Femur (tissue), 1 donor: ENCODE measurements at regions not wholly inside any gene's neighbourhood (a gene's known extent, or its start where the extent isn't known, plus 50 kb on each side); places are given as distances from the start of the nearest gene placed in this dataset.

Experiments
- DNase-seq: peaks from one replicate; pipeline ENCODE4 v3.0.0-alpha.2; 2017

GRCh38 chr5:88997937-88998336, 115.0 kb upstream of the MEF2C start:
- DNase-seq = no peak

DNA sequence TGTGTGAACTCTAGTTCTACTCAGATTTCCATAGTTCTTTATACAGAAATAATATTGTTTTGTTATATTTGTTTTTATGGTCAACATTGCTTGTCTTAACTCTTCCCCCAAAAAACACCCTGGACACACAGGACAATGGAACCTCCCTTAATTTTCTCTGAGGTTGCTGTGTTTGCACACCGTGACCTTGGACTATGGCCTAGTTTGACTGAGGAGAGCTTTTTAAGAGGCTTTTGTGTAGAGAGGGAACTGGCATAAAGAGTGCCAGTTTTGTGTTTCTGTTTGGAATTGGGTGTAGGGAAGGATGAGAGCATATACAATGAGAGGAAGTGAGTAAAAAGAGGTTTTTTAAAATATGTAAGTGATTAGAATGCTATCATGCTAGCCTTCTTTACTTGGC, 101.1 kb upstream of the MEF2C start:
- no peak for DNase-seq

GRCh38 chr5:88979726-88980125, 96.7 kb upstream of the MEF2C start:
- DNase-seq = no peak

DNA sequence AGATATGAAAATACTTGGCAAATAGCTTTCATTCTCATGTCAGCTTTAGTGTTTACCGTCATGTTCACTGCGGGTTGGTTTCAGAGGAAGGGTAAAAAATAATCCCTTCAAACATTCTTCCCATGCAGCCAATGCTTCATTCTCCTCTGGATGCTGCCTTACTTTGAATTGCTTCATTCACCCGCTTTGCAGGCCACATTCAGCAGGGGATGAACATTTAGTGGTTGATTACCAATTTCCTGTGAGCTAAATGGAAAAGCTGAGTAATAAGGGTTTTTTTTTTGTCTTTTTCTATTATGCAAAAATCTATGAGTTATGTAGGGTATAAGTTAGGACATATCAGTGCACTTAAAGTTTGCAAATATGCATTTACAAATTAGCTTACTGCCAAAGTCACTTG, 96.3 kb upstream of the MEF2C start:
- no peak for DNase-seq

GRCh38 chr5:88976914-88977313, 93.9 kb upstream of the MEF2C start:
- DNase-seq = no peak

DNA sequence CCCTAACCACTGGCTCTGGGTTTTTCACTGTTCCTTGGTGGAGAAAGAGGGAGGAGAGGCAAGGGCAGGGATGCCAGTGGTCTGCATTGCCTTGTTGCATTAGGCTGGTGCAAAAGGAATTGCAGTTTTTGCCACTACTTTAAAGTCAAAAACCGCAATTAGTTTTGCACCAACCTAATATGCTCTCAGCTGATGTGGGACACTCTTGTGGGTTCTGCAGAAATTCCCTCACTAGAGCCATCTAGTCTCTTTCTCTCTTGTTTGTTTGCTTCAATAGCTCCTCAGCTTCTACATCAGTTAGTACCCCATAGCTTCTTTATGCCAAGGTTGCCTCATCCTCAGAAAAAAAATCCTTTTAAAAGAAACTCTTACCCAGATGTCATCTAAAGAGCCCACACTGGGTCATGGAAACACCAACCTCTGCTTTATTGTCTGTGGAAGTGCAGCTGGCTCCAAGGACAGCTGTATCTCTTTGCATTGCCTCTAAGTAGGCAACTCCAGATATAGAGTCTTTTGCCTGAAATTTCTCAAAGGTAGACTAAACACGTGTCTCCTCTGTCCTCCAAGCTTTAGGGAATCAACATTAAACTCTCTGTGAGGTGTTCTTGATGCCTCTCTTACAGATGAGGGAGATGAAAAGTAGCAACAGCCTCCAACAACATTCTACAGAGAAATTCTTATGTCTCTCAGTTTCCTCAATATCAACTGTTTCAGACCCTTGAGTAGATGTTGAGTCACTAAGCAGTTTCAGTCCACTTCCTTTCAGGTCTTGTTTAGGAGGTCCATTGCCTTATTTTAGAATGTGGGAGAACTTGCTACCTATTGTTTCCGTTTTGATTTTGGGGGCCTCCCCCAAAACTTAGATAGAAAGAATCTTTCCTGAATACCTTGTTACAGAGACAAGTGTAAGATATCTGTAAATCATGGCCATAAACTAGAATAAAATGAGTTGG, 84.9 kb upstream of the MEF2C start:
- no peak for DNase-seq

DNA sequence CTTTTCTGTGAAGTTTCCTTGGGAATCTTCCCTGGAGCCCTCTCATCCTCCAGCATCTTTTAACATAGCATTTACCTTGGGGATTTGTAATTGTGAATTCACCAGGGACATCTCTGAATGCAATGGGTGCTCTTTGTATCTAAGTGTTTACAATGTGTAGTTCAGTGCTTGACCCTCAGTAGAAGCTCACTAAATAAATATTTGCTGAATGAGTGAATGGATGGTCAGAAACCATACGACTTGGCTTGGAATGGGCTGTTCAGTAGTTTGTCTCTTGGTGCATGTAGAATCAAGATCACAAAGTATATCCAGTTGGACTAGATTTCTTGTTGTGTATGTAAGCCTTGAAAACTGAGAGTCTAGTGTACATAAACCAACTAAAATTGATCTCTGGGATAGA, 81.8 kb upstream of the MEF2C start:
- no peak for DNase-seq

DNA sequence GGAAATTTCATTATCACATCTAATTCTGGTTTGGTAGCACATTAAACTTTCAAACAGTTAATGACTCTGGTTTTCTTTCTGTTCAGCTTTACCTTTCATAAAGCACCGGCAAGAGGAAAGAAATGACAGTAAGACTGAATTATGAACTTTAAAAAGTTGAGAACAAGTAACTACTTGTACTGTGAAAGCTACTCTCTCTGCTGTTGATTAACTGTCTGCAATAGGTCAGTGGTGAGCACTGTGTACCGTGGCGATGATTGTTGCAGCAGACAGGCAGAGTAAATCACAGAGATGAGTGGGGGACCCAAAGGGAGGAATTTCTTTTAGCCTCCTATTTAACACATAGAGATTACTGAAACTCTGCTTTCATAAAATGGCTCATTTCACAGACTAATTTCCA, 74.0 kb upstream of the MEF2C start:
- no peak for DNase-seq

DNA sequence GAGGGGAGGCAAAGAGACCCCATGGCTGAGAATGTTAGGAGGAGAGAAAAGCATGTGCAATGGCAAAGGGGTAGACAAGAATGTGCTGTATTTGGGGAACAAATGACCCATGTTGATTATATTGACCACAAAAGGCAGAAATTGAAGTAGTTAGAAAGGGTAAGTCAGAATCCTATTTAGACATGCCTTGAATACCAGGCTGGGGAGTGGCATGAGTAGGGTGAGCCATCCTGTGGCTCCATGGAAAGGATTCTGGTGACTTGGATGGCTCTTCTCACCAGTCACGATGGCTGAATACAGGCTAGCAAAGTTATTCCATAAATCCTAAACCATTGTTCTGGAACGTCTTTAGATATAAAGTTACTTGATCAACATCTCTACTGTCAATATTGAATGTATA, 73.4 kb upstream of the MEF2C start:
- DNase-seq = no peak

DNA sequence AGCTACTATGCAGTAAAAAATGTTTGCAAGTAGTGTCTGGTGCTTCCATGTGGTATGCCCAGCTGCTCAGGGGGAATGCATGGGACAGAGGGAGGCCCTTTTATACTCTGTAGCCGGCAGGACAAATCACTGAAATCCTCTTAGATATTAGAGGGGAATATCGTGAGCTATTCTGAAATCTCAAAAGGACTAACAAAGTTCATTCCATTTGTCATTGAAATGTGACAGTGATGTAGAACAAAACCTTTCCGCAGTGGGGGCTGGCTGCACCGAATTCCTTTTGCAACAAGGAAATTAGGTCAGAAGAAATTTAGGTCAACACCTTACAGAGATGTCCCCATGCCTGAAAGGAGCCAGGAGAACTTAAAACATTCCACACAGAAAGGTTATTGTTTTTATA, 72.4 kb upstream of the MEF2C start:
- peak; percentile 23 for DNase-seq

- DNase-seq = peak; percentile 41
Measured at GRCh38 chr5:88954511-88954910, 71.5 kb upstream of the MEF2C start.

DNA sequence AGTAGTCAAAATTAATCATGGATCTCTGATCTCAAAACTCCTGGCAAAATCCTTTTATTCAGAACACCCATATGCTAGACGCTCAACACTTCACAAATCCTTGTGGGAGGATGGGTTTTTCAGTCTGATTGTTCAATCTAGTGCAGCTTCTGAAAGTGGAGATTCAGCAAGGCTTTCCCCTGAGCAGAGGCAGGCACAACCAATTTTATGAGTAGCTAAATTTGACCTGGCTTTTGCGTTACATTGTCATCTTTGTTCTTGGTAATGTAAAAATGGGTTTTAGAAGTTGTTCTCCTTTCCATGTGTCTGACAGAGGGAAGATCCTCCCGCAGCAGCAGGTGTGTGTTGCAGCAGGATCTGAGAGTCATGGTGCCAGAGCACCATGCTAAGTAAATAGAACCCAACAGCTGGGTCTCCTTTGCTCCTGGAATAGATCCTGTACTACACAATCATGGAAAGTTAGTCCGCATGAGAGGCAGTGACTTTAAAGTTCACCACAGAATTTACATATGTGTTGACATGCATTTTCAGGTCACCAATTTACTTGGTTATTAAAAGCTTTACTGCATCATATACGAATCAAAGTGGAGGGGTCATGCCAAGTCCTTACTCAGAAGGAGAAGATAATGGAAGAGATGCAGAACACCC, 70.1 kb upstream of the MEF2C start:
- DNase-seq = peak; percentile 20

DNA sequence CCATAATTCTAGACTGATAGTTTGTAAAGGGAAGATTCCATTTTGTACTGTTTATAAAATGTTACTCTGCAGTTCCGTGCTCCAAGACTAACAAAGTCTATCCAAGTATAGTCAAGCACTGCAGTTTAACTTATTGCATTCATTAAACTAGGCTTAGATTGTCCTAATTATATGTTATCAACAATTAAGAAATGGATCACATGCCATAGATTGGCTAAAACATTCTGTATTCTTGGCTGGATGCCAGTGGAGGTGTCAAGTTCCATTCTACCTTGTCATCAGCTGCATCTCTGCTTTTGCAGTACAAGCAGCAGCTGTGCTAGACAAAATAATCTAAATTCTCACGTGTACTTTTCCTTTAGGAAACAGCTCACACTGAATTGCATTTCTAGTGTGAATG, 69.4 kb upstream of the MEF2C start:
- peak; percentile 27 for DNase-seq

DNA sequence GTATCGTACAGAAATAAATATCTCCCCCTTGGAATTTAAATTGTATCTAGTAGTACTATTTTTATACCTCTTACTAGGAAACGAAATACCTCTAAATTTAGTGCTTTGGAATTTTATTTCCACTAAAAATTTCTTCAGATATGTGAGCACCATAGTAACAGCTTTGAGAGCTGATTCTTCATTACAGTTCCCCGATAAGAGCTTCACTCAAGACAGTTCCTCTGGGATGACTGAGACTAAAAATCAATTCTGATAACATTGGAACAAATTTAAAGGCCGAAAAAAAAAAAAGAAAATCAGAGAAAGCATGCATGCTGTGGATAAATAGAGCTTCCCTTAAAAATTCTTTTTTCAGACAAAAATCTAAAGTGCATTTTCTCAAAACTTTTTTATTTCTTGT, 68.5 kb upstream of the MEF2C start:
- DNase-seq = no peak

GRCh38 chr5:88948746-88949600, 66.0 kb upstream of the MEF2C start:
- no peak for DNase-seq

- DNase-seq = peak; percentile 59
Measured at GRCh38 chr5:88944751-88945531, 62.0 kb upstream of the MEF2C start.

GRCh38 chr5:88941581-88941980, 58.6 kb upstream of the MEF2C start:
- no peak for DNase-seq

DNA sequence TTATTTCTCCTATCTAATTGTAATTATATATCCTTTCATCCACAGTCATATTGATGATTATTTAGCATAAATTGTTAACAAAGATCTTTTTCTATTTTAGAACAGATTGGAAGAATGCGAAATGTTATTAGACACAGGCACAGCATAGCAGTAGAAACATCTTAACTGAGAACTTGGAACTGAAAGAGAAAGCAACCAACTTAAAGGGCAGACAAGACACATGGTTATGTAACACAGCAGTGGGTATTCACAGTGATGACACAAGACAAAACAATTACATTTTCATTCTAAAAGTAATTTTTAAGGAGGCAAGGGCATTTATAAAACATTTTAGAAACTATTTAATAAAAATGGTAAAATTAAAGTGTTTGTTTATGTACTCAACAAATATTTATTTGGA, 57.7 kb upstream of the MEF2C start:
- DNase-seq = no peak

GRCh38 chr5:88939300-88939699, 56.3 kb upstream of the MEF2C start:
- no peak for DNase-seq

DNA sequence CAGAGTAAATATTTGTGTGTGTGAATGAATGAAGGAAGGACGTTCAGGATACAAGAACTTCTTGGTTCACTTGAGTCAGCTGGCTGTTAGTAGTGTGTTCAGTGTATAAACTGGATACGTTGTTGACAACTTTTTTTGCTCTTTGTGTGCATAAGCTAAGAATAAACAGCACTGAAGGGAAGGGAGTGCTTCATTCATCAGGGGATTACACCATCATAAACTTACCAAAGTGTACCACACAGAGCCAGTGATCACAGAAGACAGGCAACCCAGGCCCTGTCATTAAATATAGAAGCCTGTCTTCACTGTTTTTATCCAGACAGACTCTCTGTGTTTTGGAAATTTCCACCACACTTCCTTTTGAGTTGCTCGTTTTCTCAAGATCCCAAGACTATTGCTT, 55.5 kb upstream of the MEF2C start:
- no peak for DNase-seq

GRCh38 chr5:88937406-88937805, 54.4 kb upstream of the MEF2C start:
- DNase-seq = no peak

DNA sequence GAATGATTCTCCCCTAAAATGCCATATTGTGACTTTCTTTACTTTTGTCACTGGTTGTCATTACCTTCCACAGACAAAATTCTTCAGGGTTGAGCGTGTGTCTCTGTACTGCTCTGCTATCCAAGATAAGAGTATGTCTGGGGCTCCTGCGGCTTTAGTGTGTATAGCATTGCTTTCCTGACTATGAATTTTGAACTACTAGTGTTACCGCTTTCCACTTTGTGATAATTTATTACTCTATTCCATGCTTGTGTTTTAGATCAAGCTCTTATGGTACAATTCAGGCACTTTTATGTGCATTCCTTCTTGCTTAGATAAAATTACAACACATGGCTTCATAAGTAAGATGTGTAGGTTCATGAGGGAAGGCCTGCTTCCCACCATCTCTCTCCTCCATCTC, 51.5 kb upstream of the MEF2C start:
- no peak for DNase-seq
